Activated CD4-positive, CD25-positive, alpha-beta regulatory T cell treated with anti-CD3 and anti-CD28 coated beads, Interleukin-2, amount 50 U/mL, for 24 hours (primary cell): ENCODE measurements at regions not wholly inside any gene's neighbourhood (a gene's known extent, or its start where the extent isn't known, plus 50 kb on each side); places are given as distances from the start of the nearest gene placed in this dataset.

Experiments used
- ATAC-seq, 2 donors: fragments of 150-1000 bp; cut with Tn5 transposase; one replicate each; pipeline ENCODE4 v1.10.0; 2021; ENCODE audit warnings: mild to moderate bottlenecking in 1 of 2, moderate library complexity in 1 of 2

GRCh38 chr10:8568401-8568800 is 513.9 kb downstream of the GATA3 start:
- peak; percentile 14 to 24 for ATAC-seq

DNA sequence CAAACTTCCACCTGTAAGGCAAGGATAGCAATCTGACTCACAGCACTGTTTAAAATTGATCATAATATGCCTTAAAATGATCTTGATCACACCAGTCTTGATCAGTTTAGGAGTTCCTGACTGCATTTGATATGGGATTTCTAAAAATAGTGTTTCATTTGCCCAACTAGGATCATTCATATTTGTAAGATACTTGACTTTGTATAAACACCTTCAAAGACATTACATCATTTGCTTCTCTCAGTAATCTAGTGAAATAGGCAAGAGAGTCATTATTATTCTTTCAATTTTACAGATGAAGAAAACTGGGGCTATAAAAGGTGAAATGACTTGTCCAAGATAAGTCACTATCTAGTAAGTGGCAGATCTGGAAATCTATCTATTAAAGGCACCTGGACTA is 521.1 kb downstream of the GATA3 start:
- ATAC-seq = peak; percentile 41 to 60

- no peak for ATAC-seq
These were observed 521.8 kb downstream of the GATA3 start for GRCh38 chr10:8576281-8576680.

DNA sequence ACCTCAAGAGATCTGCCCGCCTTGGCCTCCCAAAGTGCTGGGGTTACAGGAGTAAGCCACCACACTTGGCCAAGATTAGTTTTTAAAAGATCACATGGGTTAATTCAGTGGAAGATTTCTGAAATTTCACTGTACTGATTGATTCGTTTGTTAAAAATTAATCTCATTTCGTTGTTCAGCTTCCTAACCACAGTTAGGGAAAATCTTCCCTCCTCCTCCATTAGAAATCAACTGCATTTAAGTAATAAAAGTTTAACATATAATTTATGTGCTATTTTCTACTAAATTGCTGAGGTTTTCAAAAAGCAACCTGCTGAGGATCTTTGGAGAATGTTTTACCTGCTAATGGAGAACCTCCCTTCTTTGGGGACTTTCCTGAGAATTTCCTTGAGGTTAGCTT is 522.4 kb downstream of the GATA3 start:
- no peak for ATAC-seq

DNA sequence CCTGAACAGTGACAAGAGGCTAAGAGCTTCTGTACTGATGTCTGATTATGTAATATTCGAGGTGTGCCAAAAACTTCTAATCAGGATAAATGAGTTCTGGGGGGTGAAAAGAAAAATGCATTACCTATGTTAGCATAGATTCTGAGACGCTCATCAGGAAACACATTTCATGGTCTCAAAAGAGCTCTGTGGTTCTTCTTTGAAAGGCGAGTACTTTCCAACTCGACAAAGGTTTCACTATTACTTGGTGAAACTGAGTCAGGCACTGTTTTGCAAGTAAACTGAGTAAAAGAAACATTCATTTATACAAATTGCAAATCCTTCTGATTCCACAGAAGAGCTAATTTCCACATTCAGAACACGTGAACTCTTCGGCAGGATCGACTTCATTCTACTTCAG is 523.2 kb downstream of the GATA3 start:
- ATAC-seq = peak in 1 of 2 donors; percentile 46

- ATAC-seq = no peak
These were observed 527.2 kb downstream of the GATA3 start for GRCh38 chr10:8581521-8582225.

DNA sequence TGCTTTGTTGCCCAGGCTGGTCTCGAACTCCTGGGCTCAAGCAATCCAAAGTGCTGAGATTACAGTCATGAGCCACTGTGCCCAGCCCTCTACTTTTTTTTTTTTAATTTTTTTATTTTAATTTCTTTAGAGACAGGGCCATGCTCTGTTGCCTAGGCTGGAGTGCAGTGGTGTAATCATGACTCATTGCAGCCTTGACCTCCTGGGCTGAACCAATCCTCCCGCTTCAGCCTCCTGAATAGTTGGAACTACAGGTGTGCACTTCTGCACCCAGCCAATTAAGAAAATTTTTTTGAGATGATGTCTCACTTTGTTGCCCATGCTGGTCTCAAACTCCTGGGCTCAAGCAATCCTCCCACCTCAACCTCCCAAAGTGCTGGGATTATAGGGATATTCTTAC is 528.6 kb downstream of the GATA3 start:
- ATAC-seq = no peak

DNA sequence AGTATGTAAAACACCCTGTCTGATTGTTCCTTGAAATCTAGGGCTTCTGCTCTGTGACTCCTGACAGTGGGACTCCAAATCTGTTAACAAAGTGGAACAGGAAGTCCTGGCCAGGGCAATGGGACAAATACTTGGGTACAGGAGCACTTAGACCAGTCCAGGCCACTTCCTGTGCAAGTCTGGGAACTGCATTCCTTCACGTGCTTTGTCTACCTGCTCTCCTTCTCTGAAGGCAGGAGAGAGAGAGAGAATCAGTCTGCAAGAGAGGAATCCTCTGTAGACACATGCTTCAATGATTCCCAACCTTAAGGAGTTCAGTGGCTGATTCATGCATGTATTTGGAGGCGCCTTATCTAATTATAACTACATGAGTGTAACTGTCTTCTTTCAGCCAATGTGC is 530.2 kb downstream of the GATA3 start:
- no peak for ATAC-seq

GRCh38 chr10:8586504-8586903 is 532.0 kb downstream of the GATA3 start:
- ATAC-seq = peak; percentile 76 to 81

GRCh38 chr10:8588135-8588534 is 533.6 kb downstream of the GATA3 start:
- ATAC-seq = no peak

- ATAC-seq = no peak
These were observed 536.0 kb downstream of the GATA3 start for GRCh38 chr10:8590518-8590917.

DNA sequence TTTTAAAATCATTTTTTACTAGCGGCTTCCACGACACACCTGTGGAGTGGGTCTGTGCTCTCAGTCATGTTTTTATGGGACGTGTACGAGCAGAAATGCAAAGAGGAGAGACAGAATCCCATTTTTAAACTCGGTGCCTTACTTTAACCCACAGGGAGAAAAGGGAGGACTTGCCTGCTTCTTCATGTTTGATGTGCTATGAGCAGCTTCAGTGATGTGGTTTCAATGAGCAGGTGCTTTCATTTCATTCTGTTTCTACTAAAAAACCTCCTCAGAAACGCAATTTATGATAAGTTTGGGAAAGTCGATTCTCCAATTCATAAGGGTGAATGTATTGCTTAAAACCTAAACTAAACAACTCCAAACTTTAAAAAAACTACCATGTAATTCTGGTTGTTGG is 537.2 kb downstream of the GATA3 start:
- no peak for ATAC-seq

GRCh38 chr10:8594176-8594575 is 539.7 kb downstream of the GATA3 start:
- ATAC-seq = no peak

DNA sequence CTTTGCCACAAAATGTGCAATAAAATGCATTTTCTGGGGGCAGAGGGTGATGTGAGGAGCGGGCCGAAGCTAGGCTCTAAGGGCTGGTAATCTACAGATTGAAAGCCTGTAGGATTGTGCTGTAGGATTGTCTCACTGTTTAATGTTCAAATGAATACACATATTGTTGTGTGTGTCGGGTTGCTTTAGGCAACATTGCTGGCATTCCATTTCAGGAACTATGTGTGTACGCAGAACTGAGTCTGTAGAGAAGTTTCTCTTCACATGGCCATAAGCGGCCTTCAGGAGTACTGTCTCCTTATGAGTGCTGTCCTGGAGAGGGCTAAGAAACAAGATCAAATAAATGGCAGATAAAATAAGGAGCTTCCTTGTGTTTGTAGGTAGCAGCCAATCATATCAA is 540.2 kb downstream of the GATA3 start:
- no peak for ATAC-seq

- no peak for ATAC-seq
These were observed 540.7 kb downstream of the GATA3 start for GRCh38 chr10:8595140-8595539.

DNA sequence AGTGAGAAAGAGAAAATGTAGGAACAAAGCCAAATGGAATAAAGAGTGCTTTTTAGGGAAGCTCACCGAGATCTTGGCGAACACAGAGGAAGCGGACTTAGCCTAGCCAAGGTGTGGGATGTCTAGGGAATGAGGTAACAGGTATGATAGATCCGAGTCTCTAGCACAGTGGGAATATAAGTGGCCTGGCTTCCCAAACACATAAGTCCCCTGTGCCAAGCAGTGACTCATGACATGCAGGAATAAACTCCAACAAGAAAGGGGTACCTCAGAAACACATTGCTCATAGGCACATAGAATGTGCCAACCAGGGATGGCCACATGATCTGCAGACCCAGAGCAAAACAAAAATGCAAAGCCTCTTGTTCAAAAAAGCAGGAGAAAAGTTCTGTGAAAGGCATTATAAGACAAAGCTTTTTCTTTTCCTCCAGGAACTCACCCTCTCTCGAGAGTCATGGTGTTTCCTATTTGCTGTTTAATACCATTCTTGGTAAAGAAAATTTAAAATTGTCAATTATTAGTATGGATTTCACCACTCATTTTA is 542.5 kb downstream of the GATA3 start:
- ATAC-seq = no peak

- ATAC-seq = peak; percentile 78 to 89
These were observed 545.7 kb downstream of the GATA3 start for GRCh38 chr10:8600192-8600591.

- ATAC-seq = no peak
These were observed 548.3 kb downstream of the GATA3 start for GRCh38 chr10:8602821-8603220.

DNA sequence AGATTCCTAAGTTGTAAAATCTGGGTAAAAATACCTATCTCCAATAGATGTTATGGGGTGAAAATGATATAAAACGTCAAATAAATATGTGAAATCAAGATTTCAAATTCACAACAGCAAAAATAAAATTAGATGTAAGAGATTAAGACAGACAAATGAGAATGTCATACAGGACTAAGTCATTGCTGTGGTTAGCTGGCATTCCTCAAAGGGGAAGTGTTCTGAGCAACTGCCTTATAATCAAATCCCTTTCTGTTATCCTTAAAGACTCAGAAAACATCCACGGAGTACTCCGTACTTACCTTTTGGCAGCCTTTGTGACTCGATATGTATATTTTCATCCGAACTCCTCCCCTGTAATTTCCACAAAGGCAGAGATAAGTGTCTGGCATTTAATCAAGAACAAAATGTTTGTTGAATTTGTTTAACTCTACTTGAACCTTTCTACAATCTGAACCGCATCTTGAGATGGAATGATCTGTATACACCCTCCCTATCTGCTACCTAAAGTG is 559.6 kb downstream of the GATA3 start:
- no peak for ATAC-seq

DNA sequence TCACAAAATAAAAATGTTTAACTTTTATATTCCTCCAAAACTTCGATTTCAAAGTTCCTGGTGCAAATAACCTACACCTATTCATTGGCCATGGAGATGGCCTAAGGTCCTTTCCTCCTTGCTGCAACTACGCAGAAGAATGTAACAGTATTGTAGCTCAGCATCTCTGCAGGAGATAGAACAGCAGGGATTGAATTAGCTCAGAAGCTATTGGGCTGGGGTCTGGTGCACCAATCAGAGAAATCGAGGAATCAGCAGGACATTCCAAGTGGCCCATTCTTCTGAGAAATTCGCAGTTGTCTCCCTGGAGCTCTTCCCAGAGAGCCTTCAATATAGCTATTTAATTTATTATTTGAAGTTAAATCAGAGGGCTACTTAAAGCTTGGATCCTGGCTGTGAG is 560.6 kb downstream of the GATA3 start:
- ATAC-seq = no peak

DNA sequence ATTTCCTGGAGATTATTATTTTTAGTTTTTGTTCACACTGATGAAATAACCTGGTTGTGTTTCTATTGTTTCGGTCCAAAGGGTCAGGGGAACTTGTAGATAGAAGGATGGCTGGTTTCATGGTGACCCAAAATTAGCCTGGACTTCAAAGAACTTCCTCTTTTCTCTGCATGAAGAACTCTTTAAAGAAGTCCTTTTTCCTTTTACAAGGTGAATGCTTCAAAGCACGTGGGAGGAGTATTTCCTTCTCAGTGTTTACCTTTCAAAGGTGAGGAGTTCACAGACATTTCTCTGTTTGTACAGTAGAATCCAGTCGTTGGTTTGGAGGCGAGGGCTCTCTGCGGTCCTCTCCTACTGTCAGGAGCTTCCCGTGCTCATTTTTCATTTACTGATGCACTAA is 561.7 kb downstream of the GATA3 start:
- no peak for ATAC-seq

GRCh38 chr10:8617792-8618191 is 563.3 kb downstream of the GATA3 start:
- no peak for ATAC-seq

GRCh38 chr10:8618834-8619233 is 564.3 kb downstream of the GATA3 start:
- ATAC-seq = peak in 1 of 2 donors; percentile 24

DNA sequence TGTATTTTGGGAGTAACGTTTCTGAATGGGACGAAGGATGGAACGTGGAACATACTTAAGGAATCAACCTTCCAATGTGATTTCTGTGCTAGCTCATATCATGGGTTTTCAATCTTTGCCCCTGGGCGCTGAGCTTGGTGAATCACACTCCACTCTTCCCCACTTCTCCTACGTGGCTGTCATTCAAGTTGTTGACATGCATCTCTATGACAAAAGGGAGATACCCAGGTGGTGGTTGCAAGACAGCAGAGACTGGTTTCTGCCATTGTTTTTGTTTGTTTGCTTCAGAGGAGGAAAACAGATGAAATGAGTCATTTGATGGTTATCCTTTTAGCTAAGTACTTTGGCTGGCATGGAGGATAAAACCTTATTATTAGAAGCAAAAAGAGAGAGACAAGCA is 573.9 kb downstream of the GATA3 start:
- no peak for ATAC-seq

- ATAC-seq = no peak
These were observed 579.4 kb downstream of the GATA3 start for GRCh38 chr10:8633909-8634308.
